ENCODE measurements at regions not wholly inside any gene's neighbourhood (a gene's known extent, or its start where the extent isn't known, plus 50 kb on each side); places are given as distances from the start of the nearest gene placed in this dataset.
"Not testable (repeated sequence)": the region's sequence is repeated elsewhere in the genome, so short reads cannot be mapped to it uniquely, and the experiment has no call there.

DNA sequence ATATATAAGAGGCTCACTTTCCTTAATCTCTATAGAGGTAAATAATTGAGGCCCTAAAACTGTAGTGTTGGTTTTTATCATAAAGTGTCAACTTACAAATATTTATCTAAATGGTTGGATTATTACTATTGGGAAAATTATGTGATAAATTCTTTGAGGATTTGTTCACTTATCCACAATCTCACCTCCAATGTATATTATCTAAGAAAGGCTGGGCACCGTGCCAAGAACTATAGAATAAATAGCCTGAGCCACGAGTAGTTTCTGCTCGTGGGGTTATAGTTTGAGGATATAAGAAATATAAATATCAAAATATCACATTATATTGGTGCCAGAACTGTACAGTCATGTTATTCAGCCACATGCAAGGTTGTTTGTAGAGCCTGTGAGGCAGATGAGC lies 177.9 kb downstream of the VEGFC start:
- Histone ChIP-seq H3K4me3 (ENCODE audit: low read depth, low read length) (no peak overlapping the region), H3K27me3 (ENCODE audit: control insufficient read depth, insufficient read depth, low read length) (0 out of 2 replicates have a peak, but pooled peaks cover 2% of the 10 kb centered on the region), H3K36me3 (ENCODE audit: control insufficient read depth, insufficient read depth, low read length) (no peaks in the 10 kb centered on the region)
- ChIA-PET POLR2A (no interaction called here), CTCF (no interaction called here)
- DNase-seq (ENCODE audit: low read depth) = no peak
- TF ChIP-seq CTCF (IDR thresholded peaks at IDR 0.05; ENCODE audit: insufficient read depth, low read depth, low read length) = no peak

DNA sequence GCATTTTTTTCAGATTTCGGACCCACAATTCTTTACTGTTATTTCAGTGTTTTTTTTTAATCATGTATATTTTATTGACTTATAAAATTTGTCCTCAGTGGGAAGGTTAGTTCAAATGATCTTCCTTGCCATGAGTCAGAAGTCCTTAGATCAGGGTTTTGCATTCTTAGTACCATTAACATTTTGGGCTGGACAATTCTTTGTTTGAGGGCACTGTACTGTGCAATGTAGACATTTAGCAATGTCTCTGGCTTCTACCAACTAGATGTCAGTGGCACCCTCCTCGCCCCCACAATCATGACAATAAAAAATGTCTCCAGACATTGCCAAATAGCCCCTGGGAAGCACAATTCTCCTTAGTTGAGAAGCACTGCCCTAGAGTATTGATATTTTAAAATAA lies 176.6 kb downstream of the VEGFC start:
- DNase-seq (ENCODE audit: low read depth) = no peak
- no peaks in the 10 kb centered on the region for H3K36me3 ChIP-seq (ENCODE audit: control insufficient read depth, insufficient read depth, low read length)
- no peak for TF ChIP-seq CTCF (IDR thresholded peaks at IDR 0.05; ENCODE audit: insufficient read depth, low read depth, low read length)
- H3K4me3 ChIP-seq (ENCODE audit: low read depth, low read length) = no peak overlapping the region
- CTCF ChIA-PET = interaction anchor here (0.6 kb wide), 1 partner anchor 275 kb away, joined by 5 read pairs; no protein-coding TSS in a partner anchor
- H3K27me3 ChIP-seq (ENCODE audit: control insufficient read depth, insufficient read depth, low read length) = 0 out of 2 replicates have a peak, but pooled peaks cover 2% of the 10 kb centered on the region
- POLR2A ChIA-PET = no interaction called here

GRCh38 chr4:176618138-176618537 lies 174.6 kb downstream of the VEGFC start:
- H3K4me3 ChIP-seq (ENCODE audit: low read depth, low read length) = no peak overlapping the region
- ChIA-PET CTCF (no interaction called here), POLR2A (no interaction called here)
- H3K27me3 ChIP-seq (ENCODE audit: control insufficient read depth, insufficient read depth, low read length) = 0 out of 2 replicates have a peak, but pooled peaks cover 2% of the 10 kb centered on the region
- TF ChIP-seq CTCF (IDR thresholded peaks at IDR 0.05; ENCODE audit: insufficient read depth, low read depth, low read length) = no peak
- DNase-seq (ENCODE audit: low read depth) = no peak
- no peaks in the 10 kb centered on the region for H3K36me3 ChIP-seq (ENCODE audit: control insufficient read depth, insufficient read depth, low read length)

- ChIA-PET CTCF (no interaction called here), POLR2A (no interaction called here)
- no peak for TF ChIP-seq CTCF (IDR thresholded peaks at IDR 0.05; ENCODE audit: insufficient read depth, low read depth, low read length)
- no peak overlapping the region for H3K4me3 ChIP-seq (ENCODE audit: low read depth, low read length)
- DNase-seq (ENCODE audit: low read depth) = no peak
- H3K36me3 ChIP-seq (ENCODE audit: control insufficient read depth, insufficient read depth, low read length) = no peaks in the 10 kb centered on the region
- H3K27me3 ChIP-seq (ENCODE audit: control insufficient read depth, insufficient read depth, low read length) = 0 out of 2 replicates have a peak, but pooled peaks cover 2% of the 10 kb centered on the region
Observed at GRCh38 chr4:176619430-176619829, 173.3 kb downstream of the VEGFC start.

DNA sequence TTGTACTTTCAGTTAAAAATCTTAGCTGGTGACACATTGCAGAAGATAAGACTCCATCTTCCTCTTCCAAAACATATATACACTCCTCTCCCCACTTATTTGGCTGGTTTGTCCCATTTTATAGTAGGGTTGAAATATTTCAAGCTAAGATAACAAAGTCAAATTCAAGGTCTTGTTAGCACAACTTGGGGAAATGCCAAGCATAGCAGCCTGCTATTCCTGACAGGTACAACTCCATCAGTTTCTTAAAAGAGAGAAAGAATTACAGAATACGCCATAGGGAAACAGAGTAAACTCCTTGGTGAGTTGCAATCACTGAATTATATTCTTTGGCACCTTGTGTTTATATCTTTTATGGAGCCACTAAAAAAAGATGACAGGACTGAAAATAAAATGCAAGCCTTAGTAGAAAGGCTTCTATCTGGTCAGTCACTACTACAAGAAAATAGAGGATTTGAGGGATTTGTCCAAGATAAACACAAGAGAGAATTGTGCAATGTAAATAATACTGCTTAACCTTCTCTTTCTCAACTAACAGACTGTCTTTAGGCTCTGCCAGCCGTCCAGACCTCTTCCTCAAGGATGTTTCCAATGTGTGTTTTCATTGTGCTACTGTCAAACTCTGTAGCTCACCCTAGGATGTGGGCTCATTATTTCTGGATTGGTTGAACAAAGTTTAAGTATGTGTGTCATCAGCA lies 170.3 kb downstream of the VEGFC start:
- CTCF ChIA-PET = interaction anchor here (1.4 kb wide), 1 partner anchor 245 kb away, joined by 4 read pairs; no protein-coding TSS in a partner anchor
- POLR2A ChIA-PET = interaction anchor here (0.6 kb wide), 1 partner anchor 215 kb away, joined by 3 read pairs; no protein-coding TSS in a partner anchor

GRCh38 chr4:176624983-176625610 lies 167.6 kb downstream of the VEGFC start:
- DNase-seq (ENCODE audit: low read depth); H3K4me3 ChIP-seq (ENCODE audit: low read depth, low read length); H3K36me3 ChIP-seq (ENCODE audit: control insufficient read depth, insufficient read depth, low read length); POLR2A ChIA-PET; H3K27me3 ChIP-seq (ENCODE audit: control insufficient read depth, insufficient read depth, low read length): not testable (repeated sequence)
- CTCF ChIA-PET = interaction anchor here (1.1 kb wide), 1 partner anchor 10 kb away, joined by 4 read pairs; no protein-coding TSS in a partner anchor

More for the DNA sequence above, 170.3 kb downstream of the VEGFC start:
- Histone ChIP-seq H3K4me3 (ENCODE audit: low read depth, low read length) (no peak overlapping the region), H3K27me3 (ENCODE audit: control insufficient read depth, insufficient read depth, low read length) (0 out of 2 replicates have a peak, but pooled peaks cover 2% of the 10 kb centered on the region), H3K36me3 (ENCODE audit: control insufficient read depth, insufficient read depth, low read length) (no peaks in the 10 kb centered on the region)
- TF ChIP-seq CTCF (IDR thresholded peaks at IDR 0.05; ENCODE audit: insufficient read depth, low read depth, low read length) = no peak
- DNase-seq (ENCODE audit: low read depth) = no peak
